Neutrophil (primary cell): ENCODE measurements at regions not wholly inside any gene's neighbourhood (a gene's known extent, or its start where the extent isn't known, plus 50 kb on each side); places are given as distances from the start of the nearest gene placed in this dataset.

Experiments used
- H3K27ac ChIP-seq: fragments of 200-600 bp; sonication (generic); 2 replicates; pipeline ENCODE4 v1.5.1; 2016; ENCODE audit warnings: mild to moderate bottlenecking, moderate library complexity
- H3K27me3 ChIP-seq: fragments of 200-600 bp; sonication (generic); 2 replicates; pipeline ENCODE4 v1.6.0; 2016; ENCODE audit warnings: mild to moderate bottlenecking
- H3K36me3 ChIP-seq: fragments of 200-600 bp; sonication (generic); 2 replicates; pipeline ENCODE4 v1.5.1; 2017
- H3K4me1 ChIP-seq, 2 experiments: fragments of 200-600 bp in 1 of 2; sonication (generic) in 1 of 2; 1 replicate in 1 of 2; 2 replicates in 1 of 2; pipeline versions ENCODE4 v1.5.1 to v1.6.1; 2013 to 2016; ENCODE audit warnings: low read depth in 1 of 2, low read length in 1 of 2, mild to moderate bottlenecking in 1 of 2, moderate library complexity in 1 of 2; ENCODE audit not compliant: control insufficient read depth in 1 of 2, insufficient read depth in 1 of 2
- H3K4me3 ChIP-seq, 2 experiments: fragments of 200-600 bp in 1 of 2; sonication (generic) in 1 of 2; 1 replicate in 1 of 2; 2 replicates in 1 of 2; pipeline ENCODE4 v1.5.1; 2013 to 2016; ENCODE audit warnings: low read depth in 1 of 2, low read length in 1 of 2, mild to moderate bottlenecking in 1 of 2, moderate library complexity in 1 of 2
- H3K9me3 ChIP-seq: fragments of 200-600 bp; sonication (generic); 2 replicates; pipeline ENCODE4 v1.5.1; 2016
- CTCF ChIP-seq: fragments of 200-600 bp; sonication (generic); IDR thresholded peaks from 2 replicates; pipeline ENCODE4 v1.5.1; 2016; ENCODE audit warnings: antibody characterized with exemption

- Histone ChIP-seq H3K9me3 (no peaks in the 10 kb centered on the region), H3K4me3 (no peak overlapping the region), H3K4me1 (peaks cover 26% of the 10 kb centered on the region in 2 experiments), H3K27me3 (no peaks in the 10 kb centered on the region), H3K36me3 (no peaks in the 10 kb centered on the region), H3K27ac (no peak overlapping the region)
- TF ChIP-seq CTCF: no peak
Observed at GRCh38 chr1:234733427-234733826, 123.4 kb upstream of the IRF2BP2 start.

- H3K4me3 ChIP-seq: no peak overlapping the region
- no peaks in the 10 kb centered on the region for H3K36me3 ChIP-seq
- H3K27me3 ChIP-seq: no peaks in the 10 kb centered on the region
- H3K9me3 ChIP-seq: no peaks in the 10 kb centered on the region
- no peak for TF ChIP-seq CTCF
- peaks cover 26% of the 10 kb centered on the region in 2 experiments for H3K4me1 ChIP-seq
- no peak overlapping the region for H3K27ac ChIP-seq
Observed at GRCh38 chr1:234732671-234733390, 122.9 kb upstream of the IRF2BP2 start.

GRCh38 chr1:234732260-234732659 is 122.3 kb upstream of the IRF2BP2 start:
- H3K9me3 ChIP-seq: no peaks in the 10 kb centered on the region
- H3K27me3 ChIP-seq: no peaks in the 10 kb centered on the region
- no peaks in the 10 kb centered on the region for H3K36me3 ChIP-seq
- TF ChIP-seq CTCF: no peak
- H3K4me3 ChIP-seq: no peak overlapping the region
- H3K27ac ChIP-seq: peak overlapping the region; percentile 67
- peaks cover 31 to 32% of the 10 kb centered on the region in 2 experiments for H3K4me1 ChIP-seq

- no peaks in the 10 kb centered on the region for H3K36me3 ChIP-seq
- H3K4me3 ChIP-seq: peak overlapping the region in 1 of 2 experiments; percentile 43
- no peaks in the 10 kb centered on the region for H3K9me3 ChIP-seq
- TF ChIP-seq CTCF: no peak
- peak overlapping the region; percentile 67 for H3K27ac ChIP-seq
- H3K27me3 ChIP-seq: no peaks in the 10 kb centered on the region
- peaks cover 37 to 38% of the 10 kb centered on the region in 2 experiments for H3K4me1 ChIP-seq
Observed at GRCh38 chr1:234731569-234732085, 121.6 kb upstream of the IRF2BP2 start.

- TF ChIP-seq CTCF: no peak
- peak overlapping the region; percentile 67 for H3K27ac ChIP-seq
- H3K27me3 ChIP-seq: no peaks in the 10 kb centered on the region
- H3K9me3 ChIP-seq: no peaks in the 10 kb centered on the region
- H3K36me3 ChIP-seq: no peaks in the 10 kb centered on the region
- peak overlapping the region in 1 of 2 experiments; percentile 11 for H3K4me3 ChIP-seq
- peaks cover 44 to 45% of the 10 kb centered on the region in 2 experiments for H3K4me1 ChIP-seq
Observed at GRCh38 chr1:234730770-234731568, 121.0 kb upstream of the IRF2BP2 start.
